Activated CD4-positive, alpha-beta T cell treated with anti-CD3 and anti-CD28 coated beads, Interleukin-2, Interleukin-4, amounts not matched to agents 100 ng/mL and 50 ng/mL, durations not matched to agents 16 hours and 8 hours (primary cell): ENCODE measurements at regions not wholly inside any gene's neighbourhood (a gene's known extent, or its start where the extent isn't known, plus 50 kb on each side); places are given as distances from the start of the nearest gene placed in this dataset.
"Not testable (repeated sequence)": the region's sequence is repeated elsewhere in the genome, so short reads cannot be mapped to it uniquely, and the experiment has no call there.

Experiments used
- DNase-seq: peaks from one replicate; pipeline ENCODE4 v3.0.0-alpha.2; 2020; ENCODE audit warnings: low spot score

DNA sequence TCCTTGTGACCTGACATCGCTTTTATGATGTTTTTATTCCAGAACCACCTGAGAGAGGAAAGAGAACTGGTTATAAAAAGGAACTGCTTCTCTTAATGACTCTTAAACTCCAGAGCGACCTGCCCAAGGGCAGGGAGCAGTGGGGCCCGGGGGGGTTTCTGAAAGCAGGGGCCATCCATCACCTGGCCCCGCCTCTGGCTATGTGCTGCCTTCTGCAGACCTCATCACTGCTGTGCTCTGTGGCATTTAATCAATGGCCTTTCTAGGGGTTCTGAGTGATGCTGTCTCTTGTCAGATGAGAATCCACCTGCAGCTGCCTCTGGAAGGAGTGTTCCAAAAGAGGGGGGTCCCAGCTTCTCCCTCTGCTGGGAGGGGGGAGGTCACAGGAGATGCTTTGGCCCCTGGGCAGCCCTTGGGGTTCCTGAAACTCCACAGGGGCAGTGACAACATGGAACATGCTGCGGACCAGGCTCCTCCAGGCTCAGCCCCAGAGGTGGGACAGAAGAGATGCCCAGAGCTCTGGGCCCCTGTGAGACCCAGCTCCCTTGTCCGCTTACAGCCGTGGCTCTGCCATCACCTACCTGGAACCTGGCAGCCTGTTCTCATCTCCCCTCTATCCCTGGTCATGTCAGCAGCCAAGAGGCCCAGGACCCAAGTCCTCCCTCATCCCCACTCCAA, 177.1 kb upstream of the SULF2 start:
- DNase-seq, result no peak

DNA sequence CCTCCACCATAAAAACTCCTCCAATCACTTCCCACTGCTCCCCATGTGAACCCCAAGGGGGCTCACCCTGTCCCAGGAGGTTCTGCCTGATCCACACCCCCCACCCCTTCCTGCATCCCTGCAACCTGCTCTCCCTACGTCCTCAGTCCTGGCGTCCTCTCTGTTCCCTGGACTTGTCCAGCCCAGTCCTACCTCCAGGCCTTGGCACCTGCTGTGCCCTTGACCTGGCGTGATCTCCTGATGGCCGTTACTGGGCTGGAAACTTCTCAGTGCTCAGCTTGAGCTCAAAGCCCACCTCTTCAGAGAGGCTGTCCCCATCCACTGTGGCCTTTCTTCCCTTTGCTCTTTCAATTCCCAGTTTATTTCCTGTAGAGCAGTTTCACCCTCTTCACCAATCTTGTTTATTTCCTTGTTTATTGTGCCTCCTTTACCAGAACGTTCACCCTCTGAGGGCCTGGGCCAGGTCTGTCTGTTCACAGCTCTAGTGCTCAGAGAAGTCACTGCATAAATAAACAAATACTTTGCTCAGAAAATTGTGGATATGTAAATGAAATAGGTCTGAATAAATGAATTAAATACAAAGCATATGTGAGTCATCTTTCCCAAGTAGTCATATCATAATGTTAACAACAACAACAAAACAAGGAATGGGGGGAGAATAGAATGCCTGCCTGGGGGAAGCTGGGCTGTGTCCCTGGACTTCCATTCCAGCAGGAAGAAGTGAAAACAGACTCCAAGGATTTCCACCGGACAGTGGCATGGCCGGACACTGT, 175.7 kb upstream of the SULF2 start:
- DNase-seq, result no peak

DNA sequence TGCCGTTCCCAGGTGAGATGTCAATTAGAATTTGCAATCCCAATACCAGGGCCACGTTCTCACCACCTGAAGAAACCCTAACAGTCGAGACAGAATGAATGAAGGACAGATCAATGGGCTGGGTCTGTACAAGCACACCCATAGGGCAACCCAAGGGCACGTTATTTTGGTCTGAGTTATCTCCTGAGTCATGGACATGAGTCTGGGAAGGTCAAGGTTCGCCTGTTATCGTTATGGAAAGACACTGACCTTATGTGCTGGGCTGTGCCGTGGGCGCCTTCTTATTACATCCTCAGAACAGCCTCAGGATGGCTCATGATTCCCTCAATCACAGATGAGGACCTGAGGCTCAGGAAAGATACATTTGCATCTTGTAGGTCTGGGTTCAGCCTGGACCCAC, 175.0 kb upstream of the SULF2 start:
- no peak for DNase-seq

DNA sequence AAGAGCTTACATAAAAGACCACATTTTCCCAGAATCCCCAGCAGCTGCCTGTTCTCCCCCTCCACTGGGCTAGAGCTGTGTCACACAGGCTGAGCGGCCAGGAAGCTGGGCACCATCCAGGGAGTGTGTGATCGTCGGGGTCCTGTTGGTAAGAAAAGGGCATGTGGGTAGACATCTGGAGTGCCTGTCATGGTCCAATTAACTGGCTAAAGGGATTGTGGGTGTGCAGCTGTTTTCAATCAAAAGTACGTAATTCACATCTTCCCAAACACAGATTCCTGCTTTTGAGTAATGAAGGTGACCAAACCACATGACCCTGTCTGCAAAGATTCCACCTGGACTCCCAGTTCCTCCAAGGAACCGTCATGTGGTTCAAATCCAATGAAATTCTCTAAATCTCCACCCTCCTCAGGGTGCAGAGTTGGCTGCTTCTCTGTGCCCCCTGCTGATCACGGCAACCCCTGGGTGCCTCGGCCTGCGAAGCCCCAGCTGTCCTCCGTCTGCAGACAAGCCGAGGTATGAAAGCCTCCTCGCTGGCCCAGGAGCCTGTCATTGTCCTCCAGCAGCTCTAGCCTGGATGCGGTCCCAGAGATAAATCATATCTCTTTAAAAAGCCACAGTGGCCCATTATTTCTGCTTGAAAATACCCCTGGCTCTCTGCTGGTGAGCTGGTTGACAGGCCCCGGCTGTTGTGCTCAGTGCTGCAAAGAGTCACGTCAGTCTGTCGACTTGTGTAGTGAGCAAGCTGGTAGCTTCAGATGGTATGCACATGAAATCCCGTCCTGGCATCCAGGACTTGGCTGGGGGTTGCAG, 172.9 kb upstream of the SULF2 start:
- DNase-seq, result not testable (repeated sequence)

DNA sequence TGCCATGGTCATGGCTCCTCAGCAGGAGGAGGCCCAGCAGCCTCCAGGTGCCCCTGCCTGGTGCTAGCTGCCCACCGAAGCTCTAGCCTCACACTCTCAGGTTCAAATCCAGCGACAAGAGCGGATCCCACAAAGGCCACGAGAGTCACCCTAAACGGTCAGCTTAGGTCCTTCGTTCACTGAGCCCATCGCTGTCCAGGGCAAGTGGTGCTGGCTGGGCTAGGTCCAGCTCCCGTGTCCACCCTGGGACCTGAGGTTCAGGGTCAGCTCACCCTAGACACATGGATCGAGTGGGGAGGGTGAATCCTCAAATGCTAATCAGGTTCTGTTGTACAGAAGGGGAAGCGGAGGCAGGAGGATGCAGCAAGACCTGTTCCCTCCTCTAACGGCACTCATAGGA, 171.9 kb upstream of the SULF2 start:
- DNase-seq, result no peak

DNA sequence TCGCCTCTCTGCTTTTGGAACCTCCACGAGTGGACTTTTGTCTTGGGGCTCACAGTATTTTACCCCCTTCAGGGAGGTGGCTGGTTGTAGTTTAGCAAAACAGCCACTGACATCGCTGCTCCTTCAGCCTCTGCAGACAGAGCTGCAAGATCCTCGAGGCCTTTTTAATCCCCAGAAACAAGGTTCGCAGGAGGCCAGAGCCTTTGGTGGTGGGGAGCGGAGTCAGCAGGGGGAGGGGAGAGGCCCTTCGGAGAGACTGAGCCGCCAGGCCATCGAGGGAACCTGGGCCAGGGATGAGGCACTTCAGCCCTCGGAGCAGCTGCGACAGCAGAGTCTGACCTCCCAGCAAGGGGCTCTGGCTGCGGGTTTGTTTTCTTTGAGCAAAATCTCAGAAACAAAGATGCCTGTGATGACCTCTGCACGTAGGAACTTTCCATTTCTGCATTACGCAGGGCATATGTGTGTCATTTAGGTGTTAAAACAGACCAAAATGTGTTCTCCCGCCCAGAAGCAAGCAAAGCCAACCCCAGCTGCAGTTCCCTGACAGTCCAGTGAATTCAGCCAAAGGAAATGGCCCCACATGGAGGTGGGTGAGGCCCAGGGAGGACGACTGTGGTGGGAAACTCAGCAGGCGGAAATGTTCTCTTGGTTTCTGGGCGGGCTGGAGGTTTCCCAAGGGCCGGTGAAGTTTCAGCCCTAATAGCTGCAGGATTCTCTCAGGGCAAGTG, 171.2 kb upstream of the SULF2 start:
- DNase-seq, result no peak

DNA sequence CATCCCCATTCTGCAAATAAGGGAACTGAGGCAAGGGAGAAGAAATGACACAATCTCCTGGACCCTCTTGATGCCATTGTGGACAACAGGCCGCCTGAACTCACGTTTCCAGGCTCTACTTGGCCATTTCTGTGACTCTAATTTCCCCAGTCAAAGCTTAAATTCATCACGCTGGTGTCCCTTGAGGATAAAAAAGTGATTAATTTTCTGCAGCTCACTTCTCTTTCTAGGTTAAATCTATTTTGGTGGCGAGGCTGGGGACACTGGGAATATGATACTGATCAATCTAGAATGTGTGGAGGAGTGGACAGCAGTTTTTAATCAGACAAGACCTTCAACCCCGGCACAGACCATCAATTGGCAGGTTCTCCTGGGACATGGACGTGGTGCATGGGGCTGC, 168.2 kb upstream of the SULF2 start:
- DNase-seq, result no peak

DNA sequence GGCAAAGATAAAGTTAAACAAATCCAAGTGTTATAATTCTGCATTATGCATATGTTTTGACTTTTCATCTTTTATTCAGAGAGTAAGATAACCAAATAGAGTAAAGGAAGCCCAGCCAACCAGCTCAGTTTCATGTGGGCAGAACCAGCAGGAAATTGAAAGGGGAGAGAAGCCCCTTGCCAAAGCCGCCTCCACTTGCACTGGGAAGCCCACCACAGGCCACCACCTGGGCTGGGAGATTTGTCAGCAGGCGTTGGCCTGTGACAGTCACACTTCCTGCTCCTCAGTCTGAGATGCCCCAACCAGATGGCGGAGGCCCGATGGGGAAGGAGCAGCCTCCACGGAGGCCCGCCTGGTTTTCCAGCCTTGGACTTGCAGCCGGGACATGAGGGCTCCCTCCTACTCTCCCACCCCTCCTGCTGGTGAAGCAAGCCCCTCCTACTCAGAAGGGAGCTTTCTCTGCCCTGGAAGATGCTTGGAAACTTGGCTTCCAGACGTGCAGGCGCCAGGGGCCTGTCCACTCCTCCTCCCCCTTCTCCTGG, 166.8 kb upstream of the SULF2 start:
- no peak for DNase-seq

DNA sequence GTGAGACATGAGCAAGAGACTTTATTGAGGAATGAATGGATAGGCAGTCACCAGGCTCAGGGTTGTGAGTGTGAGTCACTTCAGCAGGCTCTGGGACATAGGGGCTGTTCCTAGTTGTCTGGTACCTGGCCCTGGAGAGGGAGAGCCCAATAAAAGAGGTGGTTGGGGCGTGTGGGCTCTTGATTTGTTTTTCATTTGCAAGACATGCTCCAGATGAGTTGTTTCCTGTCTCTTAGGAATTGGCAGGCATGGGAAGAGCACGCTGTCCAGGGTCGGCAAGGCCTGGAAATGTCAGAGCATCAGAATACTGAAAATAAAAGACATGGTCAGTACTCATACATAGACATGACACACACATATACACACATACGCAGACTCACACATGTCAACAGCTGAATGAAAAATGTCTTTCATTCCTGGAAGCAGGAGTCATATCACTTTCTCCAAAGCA, 166.3 kb upstream of the SULF2 start:
- no peak for DNase-seq

DNA sequence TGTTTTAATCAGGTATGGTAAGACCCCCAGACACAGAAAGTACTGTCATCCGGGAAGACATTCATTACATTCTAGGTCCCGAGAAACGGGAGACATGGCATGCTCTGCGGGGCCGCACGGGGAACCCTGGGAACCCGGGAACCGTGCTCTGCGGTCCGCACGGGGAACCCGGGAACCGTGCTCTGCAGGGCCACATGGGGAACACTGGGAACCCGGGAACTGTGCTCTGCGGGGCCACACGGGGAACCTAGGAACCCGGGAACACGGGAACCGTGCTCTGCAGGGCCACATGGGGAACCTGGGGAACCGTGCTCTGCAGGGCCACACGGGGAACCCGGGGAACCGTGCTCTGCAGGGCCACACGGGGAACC, 165.6 kb upstream of the SULF2 start:
- DNase-seq, result no peak

DNA sequence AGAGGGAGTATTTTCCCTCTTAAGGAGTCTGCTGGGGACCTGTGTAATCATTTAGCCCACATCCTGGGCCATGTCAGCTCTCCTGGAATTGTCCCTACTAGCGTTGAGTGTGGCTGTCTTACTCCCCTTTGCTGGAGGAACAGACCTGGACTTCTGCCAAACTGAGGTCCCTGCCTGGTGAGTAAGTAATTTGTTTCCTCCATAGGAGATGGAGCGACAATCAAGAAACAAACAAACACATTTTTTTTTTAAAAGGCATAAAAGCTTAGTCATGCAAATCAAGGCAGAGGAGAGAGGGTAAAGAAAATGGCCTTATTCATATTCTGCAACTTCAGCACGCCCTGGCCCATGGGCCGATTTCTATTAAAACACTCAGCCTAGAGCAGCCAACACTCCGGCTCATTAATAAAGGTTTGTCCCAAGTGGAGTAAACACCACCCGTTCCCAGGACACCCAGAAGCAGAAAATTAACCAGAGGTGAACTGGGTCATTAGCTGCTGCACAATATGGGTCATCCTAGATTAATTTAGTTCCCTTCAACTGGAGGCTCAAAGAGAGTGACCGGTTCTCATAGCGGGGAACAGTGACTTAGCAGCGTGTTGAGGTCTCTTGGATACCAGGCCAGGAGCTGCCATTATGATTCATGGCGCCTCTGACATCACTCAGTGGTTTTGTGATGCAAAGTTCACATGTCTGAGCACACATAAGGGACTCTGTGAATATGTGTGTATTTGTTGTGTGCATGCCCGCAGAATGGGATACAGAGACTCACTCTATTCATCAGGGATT, 165.0 kb upstream of the SULF2 start:
- DNase-seq, result no peak

DNA sequence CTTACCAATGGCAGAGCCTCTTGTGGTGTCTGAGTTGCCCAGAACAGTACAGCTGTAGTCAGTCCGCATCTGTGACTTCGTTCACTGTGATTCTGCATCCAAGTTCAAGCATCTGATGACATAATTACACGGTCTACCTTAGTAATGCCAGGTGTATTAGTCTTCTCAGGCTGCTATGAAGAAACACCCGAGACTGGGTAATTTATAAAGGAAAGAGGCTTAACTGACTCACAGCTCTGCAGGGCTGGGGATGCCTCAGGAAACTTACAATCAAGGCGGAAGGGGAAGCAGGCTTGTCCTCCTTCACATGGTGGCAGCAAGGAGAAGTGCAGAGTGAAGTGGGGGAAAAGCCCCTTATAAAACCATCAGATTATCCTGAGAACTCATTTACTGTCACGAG, 163.9 kb upstream of the SULF2 start:
- no peak for DNase-seq

DNA sequence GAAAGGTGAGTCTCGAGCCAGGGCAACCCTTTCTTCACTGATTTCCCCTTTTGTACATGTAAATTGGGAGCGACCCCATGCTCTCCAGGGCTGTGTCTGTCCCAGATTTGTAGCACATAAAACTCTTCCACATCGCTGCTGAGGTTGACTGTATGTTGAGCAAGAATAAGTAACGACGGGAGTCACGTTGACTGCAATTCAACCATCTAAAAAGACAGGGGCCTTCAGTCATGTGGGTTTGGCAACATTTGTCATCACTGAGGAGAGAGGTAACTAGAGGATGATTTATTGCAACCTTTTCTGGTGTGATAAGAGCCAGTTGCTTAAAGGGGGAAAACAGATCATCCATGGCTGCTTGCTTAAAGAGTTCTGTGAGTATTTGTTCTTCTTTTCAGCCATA, 159.4 kb upstream of the SULF2 start:
- no peak for DNase-seq

DNA sequence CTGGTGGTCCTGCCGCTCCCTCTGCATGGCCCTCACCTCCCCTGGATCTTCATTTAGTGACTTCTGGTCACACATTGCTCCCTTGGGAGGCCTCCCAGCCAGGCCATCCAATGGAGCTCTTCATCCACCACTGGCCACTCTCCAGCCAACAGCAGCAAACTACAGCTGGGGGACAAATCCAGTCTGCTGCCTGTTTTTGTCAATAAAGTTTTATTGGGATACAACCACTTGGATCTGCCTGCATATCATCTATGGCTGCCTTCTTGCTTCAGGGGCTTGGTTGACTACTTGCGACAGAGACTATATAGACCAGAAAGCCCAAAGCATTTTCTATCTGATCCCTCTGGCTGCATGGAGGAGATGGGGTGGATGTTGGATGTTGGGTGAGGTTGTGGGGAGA, 156.6 kb upstream of the SULF2 start:
- no peak for DNase-seq

DNA sequence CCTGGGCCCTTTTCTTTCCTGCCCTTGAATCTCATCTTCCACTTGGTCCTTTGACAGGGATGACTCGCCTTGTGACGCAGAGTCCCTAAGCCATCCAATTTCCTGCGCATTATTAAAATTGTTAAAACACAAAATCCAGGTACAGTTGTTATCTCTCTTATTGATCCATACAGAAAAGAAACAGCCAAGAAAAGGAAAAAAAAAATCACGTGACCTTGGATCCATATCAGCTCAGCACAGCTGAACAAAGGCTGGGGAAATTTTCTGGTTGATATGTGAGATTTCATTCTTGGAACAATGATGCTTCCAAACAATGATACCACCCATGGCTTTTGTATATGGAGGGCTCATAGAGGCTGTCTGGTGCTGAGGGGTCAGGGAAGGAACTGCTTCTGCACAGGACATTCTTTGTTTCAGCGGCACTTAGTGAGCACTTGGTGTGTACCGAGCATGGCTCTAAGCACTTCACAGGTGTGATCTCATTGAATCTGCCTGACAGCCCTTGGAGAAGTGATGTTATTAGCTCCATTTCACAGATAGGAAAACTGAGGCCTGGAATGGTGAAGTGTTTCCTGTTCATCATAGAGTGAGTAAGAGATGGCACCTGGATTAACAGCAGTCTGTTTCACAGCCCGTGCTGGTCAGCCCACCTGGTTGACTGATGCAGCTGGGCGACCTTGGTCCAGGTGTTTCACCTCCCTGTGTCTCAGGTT, 155.0 kb upstream of the SULF2 start:
- DNase-seq, result no peak

DNA sequence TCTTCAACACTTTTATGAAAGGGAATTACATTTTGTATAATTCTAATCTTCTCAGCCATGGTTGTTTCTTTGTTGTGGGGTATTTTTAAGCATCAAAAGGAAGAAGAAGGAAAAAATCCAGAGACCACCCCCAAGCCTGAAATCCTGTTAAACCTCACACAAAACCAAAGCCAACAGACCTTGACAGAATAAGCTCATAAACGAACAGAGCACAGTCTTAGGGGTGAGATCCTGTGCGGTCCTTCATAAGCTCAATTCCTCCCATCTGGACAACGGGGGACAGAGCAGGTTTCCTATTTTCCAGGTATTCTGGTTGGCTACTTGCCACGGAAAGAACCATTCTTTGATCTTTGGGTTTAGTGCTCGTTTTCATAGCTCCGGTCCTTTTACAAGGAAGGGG, 151.3 kb upstream of the SULF2 start:
- DNase-seq, result no peak

DNA sequence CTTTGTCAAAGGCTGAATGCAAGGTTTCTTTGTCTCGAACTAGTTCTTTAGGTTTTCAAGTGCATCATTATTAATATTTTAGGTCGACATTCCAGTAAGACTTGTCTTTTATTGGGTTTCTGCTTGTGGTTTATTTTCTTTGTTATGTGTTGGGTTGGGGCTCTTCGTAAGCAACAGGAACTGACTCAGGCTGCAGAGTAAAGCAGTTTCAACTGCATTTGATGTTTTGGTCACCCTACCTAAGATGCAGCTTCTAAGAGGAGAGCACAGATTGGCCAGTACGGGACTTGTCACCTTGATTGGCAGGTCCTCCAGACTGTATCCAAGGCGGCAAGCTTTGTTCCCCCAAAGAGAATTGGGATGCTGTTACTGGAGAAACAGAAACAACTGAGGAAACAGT, 149.5 kb upstream of the SULF2 start:
- no peak for DNase-seq

DNA sequence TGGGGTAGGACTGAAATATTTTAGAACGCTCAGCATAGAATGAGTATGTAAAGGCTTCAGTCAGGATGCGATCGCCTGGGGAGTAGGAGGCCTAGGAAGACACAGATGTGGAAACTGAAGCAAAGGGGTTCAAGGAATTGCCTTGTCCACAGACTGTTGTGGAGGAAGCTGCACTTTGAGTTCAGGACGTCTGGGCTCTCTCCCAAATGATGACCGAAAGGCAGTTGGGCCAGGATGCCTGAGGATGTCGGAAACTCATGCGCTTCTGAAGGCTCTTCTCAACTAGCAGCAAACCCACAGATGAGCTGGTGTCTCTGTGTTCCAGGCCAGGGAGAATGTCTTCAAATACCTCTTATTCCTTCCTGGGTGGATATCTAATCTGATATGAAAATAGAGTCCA, 146.2 kb upstream of the SULF2 start:
- no peak for DNase-seq

DNA sequence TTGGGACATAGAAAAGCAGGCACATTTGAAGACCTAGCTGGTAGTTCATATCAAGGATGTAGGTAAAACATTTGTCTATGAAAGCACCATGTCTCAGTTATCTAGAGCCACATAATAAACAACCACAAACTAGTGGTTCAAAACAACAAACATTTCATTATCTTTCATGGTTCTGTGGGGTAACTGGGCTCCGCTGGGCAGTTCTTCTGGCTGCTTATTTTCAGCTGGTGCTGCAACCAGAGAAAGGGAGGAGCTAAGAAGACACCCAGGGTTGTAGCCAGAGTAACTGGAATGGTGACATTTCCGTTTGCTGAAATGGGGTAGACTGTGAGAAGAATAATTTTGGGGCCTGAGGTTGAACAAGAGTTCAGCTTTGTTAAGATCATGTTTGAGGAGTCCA, 145.7 kb upstream of the SULF2 start:
- no peak for DNase-seq

DNA sequence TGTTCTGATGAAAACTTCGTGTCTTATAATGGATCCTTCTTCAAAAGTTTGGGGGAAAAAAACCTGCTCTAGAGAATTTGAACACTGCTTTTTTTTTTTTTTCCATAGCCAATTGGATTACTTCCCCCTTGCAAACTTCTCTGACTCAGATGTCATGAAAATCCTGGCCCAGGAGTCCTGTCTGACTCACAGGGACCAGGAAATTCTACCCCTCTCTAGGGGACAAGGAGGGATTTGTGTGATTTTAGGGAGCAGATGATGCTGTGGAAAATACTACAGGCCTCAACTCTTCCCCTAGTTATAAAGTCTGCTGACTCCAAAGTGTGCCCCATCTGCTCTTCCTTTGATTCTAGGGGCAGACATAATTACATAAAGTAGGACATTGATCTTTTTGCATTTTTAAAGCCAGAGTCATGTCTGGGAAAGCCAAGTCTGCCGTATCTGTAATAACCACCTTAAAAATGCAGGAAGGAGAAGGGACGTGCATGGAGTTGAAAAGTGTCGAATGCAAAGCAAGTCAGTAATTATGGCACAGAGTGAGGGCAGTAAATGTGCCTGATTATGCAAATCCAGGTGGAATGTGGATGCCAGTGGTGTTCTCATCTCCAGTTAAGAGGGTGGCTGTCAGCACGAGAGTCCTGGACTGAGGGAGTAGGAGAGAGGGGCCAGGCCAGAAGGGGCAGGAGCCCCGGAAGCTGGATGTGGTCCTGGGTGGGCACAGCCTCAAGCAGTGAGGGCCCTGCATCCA, 144.3 kb upstream of the SULF2 start:
- DNase-seq, result no peak
